ENCODE measurements at regions not wholly inside any gene's neighbourhood (a gene's known extent, or its start where the extent isn't known, plus 50 kb on each side); places are given as distances from the start of the nearest gene placed in this dataset.

DNA sequence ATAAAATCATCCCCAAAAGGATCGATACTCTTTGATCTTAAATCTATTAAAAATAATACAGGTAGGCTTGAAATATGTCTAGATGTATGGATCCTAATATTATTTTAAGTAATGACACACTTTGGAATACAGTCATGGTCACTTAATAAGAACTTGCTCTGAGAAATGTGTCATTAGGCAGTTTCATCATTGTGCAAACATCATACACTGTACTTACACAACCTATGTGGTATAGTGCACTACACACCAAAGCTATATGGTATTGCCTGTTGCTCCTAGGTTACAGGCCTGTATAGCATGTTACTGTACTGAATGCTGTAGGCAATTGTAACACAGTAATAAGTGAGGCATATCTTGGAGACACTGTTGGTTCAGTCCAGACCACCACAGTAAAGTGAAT is 307.1 kb downstream of the RAP2B start:
- Histone ChIP-seq H3K36me3 (ENCODE audit: control insufficient read depth in 2 of 2, extremely low read depth in 1 of 2, insufficient read depth in 2 of 2, low read length in 2 of 2) (no peaks in the 10 kb centered on the region), H3K4me3 (replicated peaks in 1 of 3; ENCODE audit: insufficient read depth in 1 of 3, low read depth in 1 of 3, low read length in 3 of 3) (no peak overlapping the region), H3K9me3 (replicated peaks; ENCODE audit: control insufficient read depth, insufficient read depth, low read length) (no peaks in the 10 kb centered on the region), H3K79me2 (ENCODE audit: control insufficient read depth, insufficient read depth, low read length) (no peaks in the 10 kb centered on the region), H3K27ac (ENCODE audit: insufficient read depth, low read depth, low read length) (no peak overlapping the region), H3K4me1 (ENCODE audit: control insufficient read depth, extremely low read depth, insufficient read depth, low read length) (no peaks in the 10 kb centered on the region), H2AFZ (ENCODE audit: low read depth, low read length) (no peak overlapping the region), H3K9me1 (replicated peaks; ENCODE audit: control insufficient read depth, extremely low read depth, insufficient read depth, low read length) (no peaks in the 10 kb centered on the region), H3K9ac (replicated peaks; ENCODE audit: extremely low read depth, insufficient read depth, low read length) (no peak overlapping the region), H3K27me3 (ENCODE audit: control insufficient read depth in 2 of 2, insufficient read depth in 2 of 2, low read length in 2 of 2) (no peaks in the 10 kb centered on the region), H3K4me2 (ENCODE audit: insufficient read depth, low read length) (no peak overlapping the region), H4K20me1 (replicated peaks; ENCODE audit: control insufficient read depth, extremely low read depth, insufficient read depth, low read length) (no peaks in the 10 kb centered on the region)
- FAIRE-seq: no peak
- intact Hi-C loops (cut with micrococcal nuclease): no loop called here
- no TSS peak for BruUV-seq (replicated peaks)
- dilution Hi-C loops (cut with MboI; ENCODE audit: extremely low pct_ligation_motif_present, low sequenced_read_pairs): no loop called here
- ChIA-PET CTCF (no interaction called here), POLR2A (no interaction called here)
- TF ChIP-seq, protein P1, sequence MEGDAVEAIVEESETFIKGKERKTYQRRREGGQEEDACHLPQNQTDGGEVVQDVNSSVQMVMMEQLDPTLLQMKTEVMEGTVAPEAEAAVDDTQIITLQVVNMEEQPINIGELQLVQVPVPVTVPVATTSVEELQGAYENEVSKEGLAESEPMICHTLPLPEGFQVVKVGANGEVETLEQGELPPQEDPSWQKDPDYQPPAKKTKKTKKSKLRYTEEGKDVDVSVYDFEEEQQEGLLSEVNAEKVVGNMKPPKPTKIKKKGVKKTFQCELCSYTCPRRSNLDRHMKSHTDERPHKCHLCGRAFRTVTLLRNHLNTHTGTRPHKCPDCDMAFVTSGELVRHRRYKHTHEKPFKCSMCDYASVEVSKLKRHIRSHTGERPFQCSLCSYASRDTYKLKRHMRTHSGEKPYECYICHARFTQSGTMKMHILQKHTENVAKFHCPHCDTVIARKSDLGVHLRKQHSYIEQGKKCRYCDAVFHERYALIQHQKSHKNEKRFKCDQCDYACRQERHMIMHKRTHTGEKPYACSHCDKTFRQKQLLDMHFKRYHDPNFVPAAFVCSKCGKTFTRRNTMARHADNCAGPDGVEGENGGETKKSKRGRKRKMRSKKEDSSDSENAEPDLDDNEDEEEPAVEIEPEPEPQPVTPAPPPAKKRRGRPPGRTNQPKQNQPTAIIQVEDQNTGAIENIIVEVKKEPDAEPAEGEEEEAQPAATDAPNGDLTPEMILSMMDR (IDR thresholded peaks at IDR 0.05; ENCODE audit: extremely low read depth in 1 of 2, insufficient read depth in 1 of 2, low read depth in 1 of 2, low read length in 2 of 2): no peak
- no peak for TF ChIP-seq POLR2A (IDR thresholded peaks at IDR 0.05; ENCODE audit: low read depth, low read length)
- TF ChIP-seq EZH2 (IDR thresholded peaks at IDR 0.05; ENCODE audit: borderline replicate concordance, low read depth, low read length, severe bottlenecking): no peak
- TF ChIP-seq MYC (IDR thresholded peaks at IDR 0.05; ENCODE audit: low read depth, low read length): no peak
- TF ChIP-seq JUN (IDR thresholded peaks at IDR 0.05; ENCODE audit: borderline replicate concordance, insufficient read depth, insufficient read length, low read depth): no peak
- no peak for TF ChIP-seq POLR2AphosphoS5 (IDR thresholded peaks at IDR 0.05; ENCODE audit: insufficient read depth, low read depth, low read length)
- TF ChIP-seq MAX (IDR thresholded peaks at IDR 0.05; ENCODE audit: insufficient read depth, insufficient read length): no peak
- no peak for TF ChIP-seq GATA2 (IDR thresholded peaks at IDR 0.05; ENCODE audit: insufficient read depth, insufficient read length, low read depth, low read length)
- no peak for TF ChIP-seq FOS (IDR thresholded peaks at IDR 0.05; ENCODE audit: borderline replicate concordance, insufficient read depth, low read length)
- no peak for DNase-seq (ENCODE audit: low read depth, low spot score)
